ENCODE measurements at regions not wholly inside any gene's neighbourhood (a gene's known extent, or its start where the extent isn't known, plus 50 kb on each side); places are given as distances from the start of the nearest gene placed in this dataset.

GRCh38 chr16:26345966-26346365 lies 654.2 kb downstream of the HS3ST4 start:
- TF ChIP-seq CTCF (IDR thresholded peaks at IDR 0.05) (no peak), POLR2A (IDR thresholded peaks at IDR 0.05) (no peak)
